GM12801 (cell line): ENCODE measurements at regions not wholly inside any gene's neighbourhood (a gene's known extent, or its start where the extent isn't known, plus 50 kb on each side); places are given as distances from the start of the nearest gene placed in this dataset.

Experiments used
- TF ChIP-seq, protein P1 (sequence below): IDR thresholded peaks from one replicate; pipeline ENCODE4 v1.5.1; 2011; ENCODE audit warnings: control low read depth; ENCODE audit not compliant: insufficient read length; ENCODE audit errors: extremely low read depth

- TF ChIP-seq, protein P1, sequence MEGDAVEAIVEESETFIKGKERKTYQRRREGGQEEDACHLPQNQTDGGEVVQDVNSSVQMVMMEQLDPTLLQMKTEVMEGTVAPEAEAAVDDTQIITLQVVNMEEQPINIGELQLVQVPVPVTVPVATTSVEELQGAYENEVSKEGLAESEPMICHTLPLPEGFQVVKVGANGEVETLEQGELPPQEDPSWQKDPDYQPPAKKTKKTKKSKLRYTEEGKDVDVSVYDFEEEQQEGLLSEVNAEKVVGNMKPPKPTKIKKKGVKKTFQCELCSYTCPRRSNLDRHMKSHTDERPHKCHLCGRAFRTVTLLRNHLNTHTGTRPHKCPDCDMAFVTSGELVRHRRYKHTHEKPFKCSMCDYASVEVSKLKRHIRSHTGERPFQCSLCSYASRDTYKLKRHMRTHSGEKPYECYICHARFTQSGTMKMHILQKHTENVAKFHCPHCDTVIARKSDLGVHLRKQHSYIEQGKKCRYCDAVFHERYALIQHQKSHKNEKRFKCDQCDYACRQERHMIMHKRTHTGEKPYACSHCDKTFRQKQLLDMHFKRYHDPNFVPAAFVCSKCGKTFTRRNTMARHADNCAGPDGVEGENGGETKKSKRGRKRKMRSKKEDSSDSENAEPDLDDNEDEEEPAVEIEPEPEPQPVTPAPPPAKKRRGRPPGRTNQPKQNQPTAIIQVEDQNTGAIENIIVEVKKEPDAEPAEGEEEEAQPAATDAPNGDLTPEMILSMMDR, result no peak
These were observed 74.6 kb upstream of the CSF3R start for GRCh38 chr1:36557041-36558000.

DNA sequence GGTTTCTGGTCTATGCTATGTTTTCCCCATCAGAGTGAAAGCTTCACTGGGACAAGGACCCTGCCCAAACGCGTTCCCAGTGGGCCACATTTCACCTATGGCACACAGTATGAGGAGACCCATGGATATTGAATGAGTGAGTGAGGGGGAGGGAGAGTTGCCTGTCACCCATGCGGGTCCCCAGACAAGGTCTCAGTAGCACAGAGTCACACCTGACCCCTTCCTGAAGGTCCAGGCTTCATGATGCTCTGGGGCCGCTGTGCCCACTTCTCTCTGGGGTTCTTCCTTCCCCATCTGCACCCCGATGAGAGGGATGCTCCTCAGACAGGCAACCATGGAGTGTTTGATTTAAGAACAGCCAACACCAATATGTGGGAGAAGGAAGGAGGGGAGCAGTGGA lies 72.3 kb upstream of the CSF3R start:
- TF ChIP-seq, protein P1, result no peak

- TF ChIP-seq, protein P1, result no peak
These were observed 71.6 kb upstream of the CSF3R start for GRCh38 chr1:36554323-36554628.

- TF ChIP-seq, protein P1, result no peak
These were observed 71.0 kb upstream of the CSF3R start for GRCh38 chr1:36553591-36554322.

DNA sequence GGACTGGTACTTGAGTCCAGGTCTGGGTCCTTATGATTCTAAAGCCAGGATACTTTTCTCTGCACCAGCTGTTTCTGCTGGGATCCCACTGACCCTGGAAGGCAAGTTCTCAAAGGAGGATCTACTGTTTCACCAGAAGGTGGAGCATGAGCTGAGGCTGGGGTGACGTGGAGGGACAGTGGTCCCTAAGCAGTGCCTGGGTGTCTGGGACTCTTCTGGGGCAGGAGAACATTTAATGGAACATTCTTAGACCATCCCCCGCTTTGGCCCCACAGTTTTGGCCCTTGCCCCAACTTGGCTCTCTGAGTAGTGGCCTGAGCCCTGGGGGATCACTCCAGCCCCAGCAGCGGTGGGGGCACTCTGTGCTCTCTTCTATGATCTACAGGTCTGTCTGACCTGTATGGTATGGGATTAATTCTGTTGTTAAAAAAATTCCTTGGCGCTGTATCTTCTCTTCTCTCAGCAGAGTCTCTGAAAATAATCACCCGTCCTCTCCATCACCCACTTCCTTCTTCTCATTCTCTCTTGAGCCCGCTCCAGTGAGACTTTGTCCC lies 60.3 kb upstream of the CSF3R start:
- TF ChIP-seq, protein P1, result no peak

- TF ChIP-seq, protein P1, result no peak
These were observed 59.6 kb upstream of the CSF3R start for GRCh38 chr1:36542024-36542961.
